CD4-positive, alpha-beta T cell treated with Interleukin-15 for 4 hours (primary cell): ENCODE measurements at regions not wholly inside any gene's neighbourhood (a gene's known extent, or its start where the extent isn't known, plus 50 kb on each side); places are given as distances from the start of the nearest gene placed in this dataset.

Source experiments
- DNase-seq: peaks from one replicate; pipeline ENCODE4 v3.0.0-alpha.2; 2020; ENCODE audit warnings: low spot score

GRCh38 chr21:35933466-35933865 lies 126.9 kb downstream of the SETD4 start:
- DNase-seq: no peak

DNA sequence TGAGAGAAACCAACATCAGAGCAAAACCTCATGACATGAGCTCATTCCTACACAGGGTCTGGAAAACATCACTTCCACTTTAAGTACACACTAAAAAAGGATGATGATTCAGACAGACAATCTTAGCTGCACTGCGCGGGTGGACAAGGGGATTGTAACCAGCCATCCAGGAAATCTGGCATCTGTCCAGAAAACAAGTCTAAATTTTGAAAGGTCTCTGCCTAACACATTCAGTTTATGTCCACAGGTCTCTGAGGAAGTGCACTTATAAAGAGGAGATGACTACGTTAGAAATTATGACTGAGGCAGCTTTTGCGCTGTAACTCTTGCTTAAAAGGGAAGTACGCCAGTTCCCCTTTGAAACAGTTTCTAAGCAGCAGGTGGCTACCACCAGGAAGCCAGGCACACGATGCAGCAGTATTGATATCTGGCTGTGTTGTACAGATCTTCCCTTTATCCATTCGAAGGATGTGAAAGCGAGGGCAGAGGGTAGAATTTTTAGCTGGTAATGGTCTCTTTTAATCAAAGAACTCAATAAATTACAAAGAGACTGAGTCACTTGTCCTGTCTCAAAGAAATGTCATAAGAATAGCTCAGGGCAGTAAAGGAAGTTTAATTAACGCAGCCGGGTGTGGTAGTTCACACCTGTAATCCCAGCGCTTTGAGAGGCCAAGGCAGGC lies 128.0 kb downstream of the SETD4 start:
- peak; percentile 3 for DNase-seq

DNA sequence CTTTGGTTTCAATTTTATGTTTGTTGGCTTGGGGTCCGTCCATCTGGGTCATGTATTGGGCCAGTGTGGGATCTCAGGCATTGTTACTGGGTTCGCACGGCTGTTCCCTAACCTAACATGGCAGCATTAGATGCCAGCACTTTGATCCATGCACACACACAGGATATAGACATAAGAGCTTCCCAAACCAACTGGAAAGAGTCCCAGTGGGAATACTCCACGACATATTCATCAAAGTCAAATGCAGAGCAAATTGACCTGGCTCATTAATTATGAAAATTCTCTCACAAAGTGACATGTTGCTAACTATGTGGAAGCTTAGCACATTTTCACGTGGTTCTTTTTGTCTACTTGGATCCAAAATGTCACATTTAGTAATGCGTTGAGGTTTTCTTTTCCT lies 130.4 kb downstream of the SETD4 start:
- DNase-seq: no peak

- DNase-seq: no peak
These were observed 133.1 kb downstream of the SETD4 start for GRCh38 chr21:35927262-35927661.

GRCh38 chr21:35926003-35926740 lies 134.2 kb downstream of the SETD4 start:
- DNase-seq: no peak

DNA sequence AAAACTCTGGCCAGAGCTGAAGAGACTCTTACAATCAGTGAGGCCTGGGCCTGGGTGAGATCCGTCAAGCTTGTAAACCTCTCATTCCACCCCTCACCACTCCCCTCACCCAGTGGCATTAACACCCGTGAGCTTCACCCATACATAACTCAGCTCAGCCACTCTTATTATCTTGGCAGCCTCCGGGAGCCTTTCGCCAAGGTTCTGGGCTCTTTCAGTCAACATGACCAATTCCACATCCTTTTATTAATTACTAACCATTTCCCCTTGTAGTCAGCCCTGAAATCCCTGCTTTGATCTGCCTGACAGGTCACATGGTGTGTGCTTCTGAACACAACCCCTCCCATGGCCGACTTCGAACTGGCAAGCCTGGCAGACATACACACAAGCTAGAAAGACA lies 134.8 kb downstream of the SETD4 start:
- no peak for DNase-seq

DNA sequence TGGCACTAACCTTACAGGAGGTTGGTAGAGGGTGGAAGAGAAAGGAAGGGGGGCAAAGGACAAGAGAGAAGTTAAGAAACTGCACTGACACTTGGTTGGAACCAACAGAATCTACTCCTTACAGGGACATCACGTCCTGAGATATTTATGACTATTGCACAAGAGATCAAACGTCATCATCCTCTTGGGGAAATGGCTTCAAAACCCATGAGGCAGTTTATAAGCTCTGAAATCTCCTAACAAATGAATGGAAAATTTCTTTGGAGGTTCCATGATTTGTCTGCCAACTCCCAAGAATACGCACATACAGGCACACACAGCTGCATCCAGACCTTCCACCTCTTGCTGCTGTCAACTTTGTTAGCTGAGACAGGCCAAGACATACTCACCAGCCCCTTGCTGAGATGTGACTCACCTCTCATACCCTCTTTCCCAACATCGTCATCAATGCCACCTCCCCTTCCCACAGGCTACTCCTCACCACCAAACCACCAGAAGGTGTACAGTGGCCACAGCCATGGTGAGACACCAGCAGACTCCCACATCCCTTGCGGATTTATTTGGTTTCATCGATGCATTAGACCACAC lies 135.5 kb downstream of the SETD4 start:
- DNase-seq: no peak

DNA sequence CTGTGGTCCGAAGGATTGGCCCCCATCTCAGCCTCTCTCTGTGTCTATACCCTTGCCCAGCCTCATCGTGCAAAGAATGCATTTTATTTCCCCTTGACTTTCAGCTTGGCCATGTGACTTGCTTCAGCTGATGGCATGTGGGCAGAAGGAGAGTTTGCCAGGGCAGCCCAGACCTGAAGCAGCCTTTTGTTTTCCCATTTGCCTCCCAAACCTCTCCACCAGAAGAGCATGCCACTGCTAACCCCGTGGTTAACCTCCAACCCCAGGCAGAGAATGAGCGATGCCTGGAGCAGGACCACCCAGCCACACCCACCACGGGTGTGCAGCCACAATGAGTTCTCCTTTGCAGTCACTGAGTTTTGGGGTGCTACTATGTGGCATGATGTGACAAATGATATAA lies 136.4 kb downstream of the SETD4 start:
- no peak for DNase-seq

DNA sequence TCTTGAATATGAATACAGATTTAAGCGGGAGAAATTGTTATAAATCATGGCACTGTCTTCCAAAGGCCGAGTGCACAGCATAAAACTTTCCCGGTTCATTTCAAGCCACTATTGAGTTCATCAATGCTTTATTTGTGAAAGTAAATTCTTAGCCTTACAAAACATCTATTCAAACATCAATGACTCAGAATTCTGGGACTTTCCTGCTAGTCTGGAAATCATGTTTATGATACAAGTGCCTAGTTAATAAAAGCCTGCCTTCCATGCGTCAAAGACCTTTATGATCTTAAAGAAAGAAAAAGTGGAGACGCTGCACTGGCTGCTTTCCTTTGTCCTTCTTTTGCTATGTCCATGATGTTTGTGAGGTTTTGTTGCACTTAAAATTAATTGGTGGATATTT lies 137.7 kb downstream of the SETD4 start:
- no peak for DNase-seq

DNA sequence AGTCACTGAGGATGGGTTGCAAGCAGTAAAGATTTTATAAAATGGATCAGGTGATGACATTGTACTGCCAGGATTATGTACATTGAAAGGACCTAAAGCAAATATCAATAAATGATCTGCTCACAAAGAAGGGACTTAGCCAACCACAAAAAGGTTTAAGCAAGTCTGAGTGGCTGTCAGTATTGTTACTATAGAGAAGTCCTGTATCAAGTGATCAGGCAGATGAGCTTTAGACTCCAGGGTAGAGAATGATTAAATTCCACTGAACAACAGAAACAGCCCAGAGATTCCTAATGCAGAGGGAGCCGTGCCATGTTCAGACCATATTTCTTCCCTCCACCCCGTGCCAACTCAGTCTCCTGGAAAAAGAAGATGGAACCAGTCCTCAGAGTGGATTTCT lies 138.9 kb downstream of the SETD4 start:
- DNase-seq: no peak

GRCh38 chr21:35920436-35920835 lies 139.9 kb downstream of the SETD4 start:
- DNase-seq: no peak

DNA sequence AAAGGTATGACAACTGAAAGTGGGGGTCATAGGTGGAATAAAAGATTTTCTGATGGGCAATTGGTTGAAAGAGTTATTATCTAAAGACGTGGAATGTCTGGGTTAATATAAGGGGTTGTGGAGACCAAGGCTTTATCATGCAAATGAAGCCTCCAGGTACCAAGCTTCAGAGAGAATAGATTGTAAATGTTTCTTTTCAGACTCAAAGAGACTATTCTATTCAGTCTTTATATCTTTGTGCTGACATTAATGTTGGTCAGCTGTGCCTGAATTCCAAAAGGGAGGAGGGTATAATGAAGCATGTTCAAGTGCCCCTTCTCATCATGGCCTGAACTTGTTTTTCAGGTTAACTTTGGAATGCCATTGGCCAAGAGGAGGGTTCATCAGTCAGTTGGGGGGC lies 145.3 kb downstream of the SETD4 start:
- DNase-seq: no peak

DNA sequence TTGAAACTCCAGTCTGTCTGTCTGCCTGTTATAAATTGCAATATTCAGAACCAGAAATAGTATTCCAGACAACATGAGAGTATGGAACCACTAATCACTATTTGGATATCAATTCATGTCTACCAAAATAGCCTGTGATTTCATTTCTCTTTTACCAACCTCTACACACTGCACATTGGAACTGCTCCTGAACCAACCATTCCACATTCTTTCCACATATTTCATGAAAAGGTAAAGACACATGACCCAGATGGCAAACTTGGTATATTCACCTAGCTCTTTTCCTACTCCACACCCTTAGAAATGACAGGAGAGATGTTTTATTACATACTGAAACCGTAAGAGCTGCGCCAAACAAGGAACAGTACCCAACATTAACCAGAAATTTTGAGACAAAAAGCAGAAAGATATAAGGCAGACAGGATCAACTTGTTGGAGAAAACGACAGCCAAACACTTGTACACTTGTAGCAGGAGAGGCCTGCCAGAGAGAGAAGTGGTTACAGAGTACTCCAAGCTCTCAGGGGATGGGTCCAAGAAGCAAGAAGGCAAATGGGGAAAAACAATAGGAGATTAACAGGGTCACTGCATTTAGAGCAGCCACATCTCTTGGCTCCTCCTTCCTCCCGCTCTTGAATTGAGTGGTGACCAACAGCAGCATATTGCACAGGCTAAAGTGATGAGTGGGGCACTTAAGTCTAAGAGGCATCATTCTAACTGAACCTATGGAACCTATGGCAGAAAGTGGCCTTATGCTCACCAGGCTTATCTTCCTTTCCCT lies 148.7 kb downstream of the SETD4 start:
- DNase-seq: no peak

GRCh38 chr21:35909456-35910223 lies 150.7 kb downstream of the SETD4 start:
- DNase-seq: no peak

DNA sequence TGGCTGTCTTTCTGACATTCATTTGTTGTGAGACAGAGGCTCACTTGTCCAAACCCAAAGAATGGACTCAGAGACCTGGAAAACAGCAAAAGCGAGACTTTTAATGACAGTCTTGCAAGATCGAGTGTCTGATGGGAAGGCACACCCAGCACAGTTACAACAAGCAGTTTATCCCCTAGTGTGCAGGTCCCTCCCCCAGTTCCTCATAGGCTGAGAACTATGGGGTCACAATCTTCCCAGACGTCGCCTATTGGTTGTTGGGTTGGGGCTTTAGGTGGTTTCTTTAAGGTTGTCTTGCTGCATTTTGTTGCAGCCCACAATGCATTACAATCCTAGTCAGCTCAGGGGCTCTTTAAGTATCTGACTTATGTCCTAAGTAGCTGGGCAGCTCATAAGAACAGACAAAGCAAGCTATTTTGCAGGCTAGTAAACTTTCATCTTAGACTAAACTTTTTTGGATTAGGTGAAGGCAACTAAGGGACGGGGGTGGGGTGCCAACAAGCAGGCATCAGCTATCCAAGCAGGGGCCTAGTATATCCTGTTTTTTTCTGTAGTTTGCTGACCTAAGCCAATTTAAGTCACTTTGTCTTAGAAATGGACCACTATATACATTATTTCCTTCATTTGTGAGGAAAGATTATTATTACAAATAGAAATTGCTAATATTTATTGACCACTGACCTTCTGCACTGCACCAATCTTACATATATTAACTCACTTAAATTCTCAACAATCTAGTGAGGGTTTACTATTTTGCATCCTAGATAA lies 151.8 kb downstream of the SETD4 start:
- no peak for DNase-seq

DNA sequence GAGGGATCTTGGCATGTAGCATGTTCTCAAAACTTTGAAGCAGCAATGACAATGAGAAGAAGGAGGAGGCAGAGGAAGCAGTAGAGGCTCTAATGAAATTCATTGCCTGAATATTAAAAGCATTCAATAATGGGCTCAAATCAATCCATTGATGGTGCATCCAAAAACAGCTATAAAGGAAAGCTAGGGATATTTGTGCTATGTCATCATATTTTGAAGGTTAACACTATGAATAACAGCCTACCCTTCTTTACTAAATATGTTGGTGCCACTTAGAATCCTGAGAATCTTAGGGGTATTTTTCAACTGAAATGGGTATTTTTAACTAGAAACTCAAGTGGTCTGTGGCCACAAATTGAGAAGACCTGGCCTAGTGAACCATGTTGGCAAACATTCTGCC lies 153.7 kb downstream of the SETD4 start:
- DNase-seq: no peak

DNA sequence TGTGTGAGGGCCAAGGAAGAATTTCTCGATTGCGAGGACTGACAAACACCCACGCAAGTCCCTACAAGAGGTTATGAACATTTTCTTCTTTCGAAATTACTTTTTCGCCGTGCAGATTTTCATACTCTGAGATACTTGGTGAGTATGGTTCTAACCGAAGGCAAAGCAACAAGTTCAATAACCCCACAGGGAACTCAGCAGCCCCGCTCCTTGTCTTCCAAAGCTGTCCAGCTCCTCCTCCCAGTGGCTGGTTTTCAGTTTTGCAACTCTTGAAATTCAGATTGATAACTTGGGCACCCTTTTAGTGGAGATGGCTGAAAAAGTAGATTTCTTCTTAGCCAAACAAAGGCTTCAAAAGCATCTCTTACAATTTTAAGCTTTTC lies 154.4 kb downstream of the SETD4 start:
- no peak for DNase-seq

- DNase-seq: no peak
These were observed 155.0 kb downstream of the SETD4 start for GRCh38 chr21:35905096-35905962.

DNA sequence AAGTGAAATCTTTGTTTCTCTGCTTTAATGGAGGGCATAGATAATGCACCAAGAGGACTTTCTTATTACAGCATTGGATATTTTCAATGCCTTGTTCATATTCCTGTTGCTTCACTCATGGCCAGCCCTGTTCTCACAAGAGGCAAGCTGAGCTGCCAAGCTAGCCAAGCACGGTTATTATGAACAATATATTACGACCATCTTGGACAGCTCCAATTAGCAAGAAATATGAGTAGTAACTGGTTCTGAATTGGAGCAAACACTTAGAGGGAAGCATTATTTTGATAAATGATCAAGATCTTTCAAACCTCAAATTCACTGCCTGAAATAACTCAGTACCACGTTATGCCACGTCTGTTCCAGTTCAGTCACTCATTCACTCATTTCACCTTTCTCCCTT lies 159.8 kb downstream of the SETD4 start:
- no peak for DNase-seq

- DNase-seq: no peak
These were observed 164.3 kb downstream of the SETD4 start for GRCh38 chr21:35896060-35896459.
